ENCODE measurements at regions not wholly inside any gene's neighbourhood (a gene's known extent, or its start where the extent isn't known, plus 50 kb on each side); places are given as distances from the start of the nearest gene placed in this dataset.

DNA sequence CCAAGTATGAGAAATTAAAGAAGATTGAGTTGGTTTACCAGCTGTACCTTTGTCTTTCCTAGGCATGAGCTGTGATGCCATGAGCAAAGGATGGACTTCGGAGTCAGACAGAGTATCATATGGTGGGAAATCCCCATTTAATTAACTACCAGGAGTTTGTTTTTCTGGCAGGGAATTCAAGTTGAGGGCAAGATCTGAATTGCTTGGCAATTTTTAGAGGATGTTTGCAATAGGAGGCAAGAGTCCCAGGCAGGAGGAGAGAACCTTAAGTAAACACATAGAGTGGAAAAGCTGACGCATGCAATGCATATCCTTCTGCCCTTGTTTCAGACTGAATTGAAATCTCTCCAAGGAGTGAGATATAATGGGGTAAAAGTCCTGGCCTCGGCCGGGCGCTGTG lies 569.7 kb upstream of the MDFIC2 start:
- TF ChIP-seq POLR2A (conservative IDR thresholded peaks at IDR 0.05) (no peak), MCM2 (IDR thresholded peaks at IDR 0.05; ENCODE audit: low read depth) (no peak), EGR1 (conservative IDR thresholded peaks at IDR 0.05) (no peak), RFX5 (IDR thresholded peaks at IDR 0.05; ENCODE audit: low read depth, low read length) (no peak), HMGN3 (IDR thresholded peaks at IDR 0.05; ENCODE audit: borderline replicate concordance, extremely low read depth, insufficient read length, low read depth, low read length) (no peak), FOS (IDR thresholded peaks at IDR 0.05; ENCODE audit: extremely low read depth, insufficient read length) (no peak), EZH2 (IDR thresholded peaks at IDR 0.05; ENCODE audit: borderline replicate concordance, low read depth, low read length) (no peak), ZNF830 (CRISPR knock-in tag; IDR thresholded peaks at IDR 0.05) (no peak)
- TF ChIP-seq, protein P1, sequence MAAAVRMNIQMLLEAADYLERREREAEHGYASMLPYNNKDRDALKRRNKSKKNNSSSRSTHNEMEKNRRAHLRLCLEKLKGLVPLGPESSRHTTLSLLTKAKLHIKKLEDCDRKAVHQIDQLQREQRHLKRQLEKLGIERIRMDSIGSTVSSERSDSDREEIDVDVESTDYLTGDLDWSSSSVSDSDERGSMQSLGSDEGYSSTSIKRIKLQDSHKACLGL (CRISPR knock-in tag; IDR thresholded peaks at IDR 0.05; ENCODE audit: borderline replicate concordance, poor library complexity, severe bottlenecking): no peak
- TF ChIP-seq, protein P2, sequence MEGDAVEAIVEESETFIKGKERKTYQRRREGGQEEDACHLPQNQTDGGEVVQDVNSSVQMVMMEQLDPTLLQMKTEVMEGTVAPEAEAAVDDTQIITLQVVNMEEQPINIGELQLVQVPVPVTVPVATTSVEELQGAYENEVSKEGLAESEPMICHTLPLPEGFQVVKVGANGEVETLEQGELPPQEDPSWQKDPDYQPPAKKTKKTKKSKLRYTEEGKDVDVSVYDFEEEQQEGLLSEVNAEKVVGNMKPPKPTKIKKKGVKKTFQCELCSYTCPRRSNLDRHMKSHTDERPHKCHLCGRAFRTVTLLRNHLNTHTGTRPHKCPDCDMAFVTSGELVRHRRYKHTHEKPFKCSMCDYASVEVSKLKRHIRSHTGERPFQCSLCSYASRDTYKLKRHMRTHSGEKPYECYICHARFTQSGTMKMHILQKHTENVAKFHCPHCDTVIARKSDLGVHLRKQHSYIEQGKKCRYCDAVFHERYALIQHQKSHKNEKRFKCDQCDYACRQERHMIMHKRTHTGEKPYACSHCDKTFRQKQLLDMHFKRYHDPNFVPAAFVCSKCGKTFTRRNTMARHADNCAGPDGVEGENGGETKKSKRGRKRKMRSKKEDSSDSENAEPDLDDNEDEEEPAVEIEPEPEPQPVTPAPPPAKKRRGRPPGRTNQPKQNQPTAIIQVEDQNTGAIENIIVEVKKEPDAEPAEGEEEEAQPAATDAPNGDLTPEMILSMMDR (IDR thresholded peaks at IDR 0.05 in 2 of 3, conservative IDR thresholded peaks at IDR 0.05 in 1 of 3; ENCODE audit: insufficient read depth in 2 of 3, low read depth in 1 of 3, low read length in 3 of 3): no peak
